GM12874 (cell line): ENCODE measurements at regions not wholly inside any gene's neighbourhood (a gene's known extent, or its start where the extent isn't known, plus 50 kb on each side); places are given as distances from the start of the nearest gene placed in this dataset.

ENCODE experiments used
- CTCF ChIP-seq: IDR thresholded peaks from 2 replicates; pipeline ENCODE4 v1.5.1; 2011; ENCODE audit warnings: low read depth, mild to moderate bottlenecking, control low read depth, low read length, moderate library complexity; ENCODE audit not compliant: insufficient read depth

- TF ChIP-seq CTCF, result no peak
Measured at GRCh38 chr6:100084316-100084990, 90.4 kb upstream of the MCHR2 start.

DNA sequence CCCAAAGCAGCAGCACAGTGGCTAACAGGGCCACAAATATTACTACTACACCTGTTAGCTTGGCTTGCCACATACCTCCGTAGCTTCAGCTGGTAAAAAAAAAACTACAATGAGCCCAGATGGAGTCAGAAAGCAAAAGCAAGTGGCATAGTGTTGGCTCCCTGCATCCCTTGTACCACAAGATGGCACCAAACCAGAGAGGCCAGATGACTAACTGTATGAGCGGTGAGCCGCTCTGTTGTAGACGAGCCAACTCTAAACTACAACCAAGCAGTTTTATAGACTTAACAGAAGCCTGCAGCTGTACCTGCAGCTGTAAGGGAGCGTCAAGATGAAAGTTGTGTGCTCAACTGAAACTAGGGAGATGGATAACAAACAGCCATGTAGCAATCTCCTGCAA is 84.5 kb upstream of the MCHR2 start:
- no peak for TF ChIP-seq CTCF

DNA sequence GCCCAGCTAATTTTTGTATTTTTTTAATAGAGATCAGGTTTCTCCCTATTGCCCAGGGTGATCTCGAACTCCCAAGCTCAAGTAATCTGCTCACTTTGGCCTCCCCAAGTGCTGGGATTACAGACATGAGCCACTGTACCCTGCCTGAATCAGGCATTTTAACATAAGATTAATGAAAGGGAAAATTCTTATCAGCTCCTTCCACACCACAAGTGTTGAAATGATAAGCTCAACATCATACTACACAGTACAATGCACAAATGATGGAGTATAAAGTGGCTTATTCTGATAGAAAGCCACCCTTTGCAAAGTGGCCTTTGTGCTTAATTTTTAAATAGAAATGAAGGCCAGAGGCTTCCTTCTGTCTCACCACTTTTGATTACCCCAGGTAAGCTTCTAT is 71.3 kb upstream of the MCHR2 start:
- TF ChIP-seq CTCF, result no peak

DNA sequence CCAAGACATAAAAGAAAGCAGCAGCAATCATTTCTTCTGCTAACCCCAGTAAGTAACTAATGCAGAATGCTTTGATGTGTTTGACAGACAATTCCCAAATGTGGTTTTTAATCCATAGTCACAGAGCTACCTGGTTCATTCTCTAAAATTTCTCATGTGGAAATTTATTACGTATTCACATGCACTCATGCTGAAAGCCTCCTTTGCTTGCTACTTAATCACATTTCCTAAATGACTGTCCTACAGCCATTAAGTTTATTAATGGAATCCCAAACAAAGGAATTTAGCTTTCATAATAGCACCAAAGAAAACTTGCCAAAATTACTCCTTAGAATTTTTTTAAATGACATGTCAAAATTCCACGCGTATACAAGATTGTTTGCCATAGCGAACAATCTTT is 68.6 kb upstream of the MCHR2 start:
- no peak for TF ChIP-seq CTCF

- TF ChIP-seq CTCF, result no peak
Measured at GRCh38 chr6:100057941-100058340, 63.9 kb upstream of the MCHR2 start.

GRCh38 chr6:100050550-100050949 is 56.5 kb upstream of the MCHR2 start:
- no peak for TF ChIP-seq CTCF
